PFSK-1 (cell line): ENCODE measurements at regions not wholly inside any gene's neighbourhood (a gene's known extent, or its start where the extent isn't known, plus 50 kb on each side); places are given as distances from the start of the nearest gene placed in this dataset.

Source experiments
- FOXP2 ChIP-seq: optimal IDR thresholded peaks from 2 replicates; pipeline ENCODE3; 2011; ENCODE audit warnings: borderline replicate concordance, control low read depth, inconsistent platforms; ENCODE audit not compliant: insufficient read depth; ENCODE audit errors: extremely low read length, extremely low read depth
- POLR2AphosphoS5 ChIP-seq: IDR thresholded peaks from 2 replicates; pipeline ENCODE4 v1.6.1; 2012; ENCODE audit warnings: low read depth, mild to moderate bottlenecking, control low read depth, low read length, moderate library complexity

- TF ChIP-seq FOXP2 (no peak), POLR2AphosphoS5 (no peak)
These were observed 418.0 kb upstream of the SULF2 start for GRCh38 chr20:48203252-48203651.
